ENCODE measurements at regions not wholly inside any gene's neighbourhood (a gene's known extent, or its start where the extent isn't known, plus 50 kb on each side); places are given as distances from the start of the nearest gene placed in this dataset.

GRCh38 chr5:3077684-3078083 is 326.2 kb upstream of the IRX2 start:
- TF ChIP-seq CTCF (IDR thresholded peaks at IDR 0.05; ENCODE audit: borderline replicate concordance, extremely low read depth, low read length, poor library complexity, severe bottlenecking) (no peak), EZH2 (IDR thresholded peaks at IDR 0.05; ENCODE audit: borderline replicate concordance, low read depth, low read length, severe bottlenecking) (no peak)

All from DND-41 (cell line).